HEK293 (cell line): ENCODE measurements at regions not wholly inside any gene's neighbourhood (a gene's known extent, or its start where the extent isn't known, plus 50 kb on each side); places are given as distances from the start of the nearest gene placed in this dataset.

Experiments used
- CTCF ChIP-seq: fragments of 450-650 bp; formaldehyde crosslinking; IDR thresholded peaks from 2 replicates; pipeline ENCODE4 v1.5.1; 2016; ENCODE audit warnings: missing biosample characterization, missing genetic modification characterization
- KLF10 ChIP-seq: fragments of 450-650 bp; IDR thresholded peaks from 2 replicates; pipeline ENCODE4 v1.5.1; 2018; ENCODE audit warnings: missing biosample characterization, mild to moderate bottlenecking, missing genetic modification characterization
- PATZ1 ChIP-seq: fragments of 450-650 bp; formaldehyde crosslinking; IDR thresholded peaks from 2 replicates; pipeline ENCODE4 v1.5.1; 2016; ENCODE audit warnings: missing biosample characterization, missing genetic modification characterization
- ZBTB11 ChIP-seq: fragments of 450-650 bp; formaldehyde crosslinking; conservative IDR thresholded peaks from 2 replicates; pipeline ENCODE4 v1.5.1; 2016; ENCODE audit warnings: low read depth, missing biosample characterization, missing genetic modification characterization
- ZBTB17 ChIP-seq: fragments of 450-650 bp; formaldehyde crosslinking; IDR thresholded peaks from 2 replicates; pipeline ENCODE4 v1.5.1; 2016; ENCODE audit warnings: missing biosample characterization, missing genetic modification characterization
- ZBTB7A ChIP-seq: fragments of 450-650 bp; formaldehyde crosslinking; IDR thresholded peaks from 2 replicates; pipeline ENCODE4 v1.5.1; 2016; ENCODE audit warnings: low read depth, missing biosample characterization, missing genetic modification characterization
- ZBTB8A ChIP-seq: fragments of 450-650 bp; formaldehyde crosslinking; IDR thresholded peaks from 2 replicates; pipeline ENCODE4 v1.5.1; 2016; ENCODE audit warnings: missing biosample characterization, missing genetic modification characterization
- ZFP69B ChIP-seq: fragments of 450-650 bp; formaldehyde crosslinking; IDR thresholded peaks from 2 replicates; pipeline ENCODE4 v1.5.1; 2016; ENCODE audit warnings: missing biosample characterization, missing genetic modification characterization
- ZNF707 ChIP-seq: fragments of 450-650 bp; formaldehyde crosslinking; IDR thresholded peaks from 2 replicates; pipeline ENCODE4 v1.5.1; 2016; ENCODE audit warnings: missing biosample characterization, missing genetic modification characterization
- ZNF768 ChIP-seq: fragments of 450-650 bp; formaldehyde crosslinking; IDR thresholded peaks from 2 replicates; pipeline ENCODE4 v1.5.1; 2018; ENCODE audit warnings: missing biosample characterization, mild to moderate bottlenecking, missing genetic modification characterization
- ZNF792 ChIP-seq: fragments of 450-650 bp; formaldehyde crosslinking; IDR thresholded peaks from 2 replicates; pipeline ENCODE4 v1.5.1; 2016; ENCODE audit warnings: missing biosample characterization, missing genetic modification characterization

- TF ChIP-seq CTCF (tag by site-specific recombination) (no peak), ZBTB11 (tag by site-specific recombination) (no peak), KLF10 (no peak), ZBTB17 (tag by site-specific recombination) (no peak), ZBTB7A (tag by site-specific recombination) (no peak), ZNF768 (tag by site-specific recombination) (no peak), PATZ1 (no peak), ZNF792 (tag by site-specific recombination) (no peak), ZNF707 (no peak), ZFP69B (tag by site-specific recombination) (no peak), ZBTB8A (tag by site-specific recombination) (no peak)
These were observed 130.5 kb downstream of the ST8SIA2 start for GRCh38 chr15:92524161-92524560.
